K562 (cell line): ENCODE measurements at regions not wholly inside any gene's neighbourhood (a gene's known extent, or its start where the extent isn't known, plus 50 kb on each side); places are given as distances from the start of the nearest gene placed in this dataset.

Experiments
- ATAC-seq: fragments of 200-7000 bp; cut with Tn5 transposase; 3 replicates; pipeline ENCODE4 v1.9.1; 2020; ENCODE audit warnings: moderate library complexity
- BruUV-seq: library from RNA; stranded (reverse); fragments of 400-500 nt; replicated peaks from 2 replicates; lab custom pipeline; 2021; lab: Mats Ljungman, UMichigan
- CTCF ChIA-PET: fragments of 300-600 bp; formaldehyde crosslinking; extraction: SDS; loops from one replicate; lab custom pipeline; 2021; ENCODE audit warnings: low intra/inter-chr PET ratio; lab: Yijun Ruan, JAX
- POLR2A ChIA-PET: fragments of 300-600, 350-650 bp; sonication (Branson Sonifier 250); formaldehyde crosslinking; extraction: SDS; loops from one replicate; lab custom pipeline; 2021; ENCODE audit warnings: antibody characterized with exemption, inconsistent platforms; lab: Yijun Ruan, JAX
- DNase-seq, 4 experiments: peaks; one replicate each; pipeline versions ENCODE4 v3.0.0 to v3.0.0-alpha.2; 2011 to 2018; ENCODE audit warnings: low spot score in 3 of 4, mixed read lengths in 3 of 4; ENCODE audit errors: extremely low read depth in 1 of 4
- FAIRE-seq: peaks from 2 replicates; lab custom pipeline; 2011; peaks lifted over from hg19 to GRCh38; lab: Jason Lieb, UNC
- H2AFZ ChIP-seq: 2 replicates; pipeline ENCODE4 v1.6.0; 2011; ENCODE audit warnings: low read depth, low read length, control low read depth, inconsistent platforms
- H3K27ac ChIP-seq: fragments of 200-600 bp; 3 replicates; pipeline ENCODE4 v1.8.0; 2011; ENCODE audit warnings: low read depth, mild to moderate bottlenecking, control low read depth, inconsistent platforms, low read length, moderate library complexity, mixed read lengths; ENCODE audit errors: extremely low read depth
- H3K27me3 ChIP-seq, 2 experiments: fragments of 300-600 bp in 1 of 2; 2 replicates in 1 of 2; 3 replicates in 1 of 2; pipeline versions ENCODE4 v1.6.0 to v1.8.0; 2011; ENCODE audit warnings: inconsistent platforms in 2 of 2, low read length in 2 of 2, mild to moderate bottlenecking in 1 of 2, mixed read lengths in 1 of 2, moderate library complexity in 1 of 2; ENCODE audit not compliant: control insufficient read depth in 2 of 2, insufficient read depth in 2 of 2
- H3K36me3 ChIP-seq: fragments of 300-600 bp; 3 replicates; pipeline ENCODE4 v1.8.0; 2011; ENCODE audit warnings: mild to moderate bottlenecking, low read length, inconsistent platforms; ENCODE audit not compliant: control insufficient read depth, insufficient read depth
- H3K4me1 ChIP-seq, 2 experiments: fragments of 200-600 bp in 1 of 2; replicated peaks in 1 of 2; 2 replicates in 1 of 2; 3 replicates in 1 of 2; pipeline versions ENCODE4 v1.5.1 to v1.8.0; 2011; ENCODE audit warnings: inconsistent platforms in 2 of 2, low read length in 2 of 2, mild to moderate bottlenecking in 1 of 2, mixed read lengths in 1 of 2, moderate library complexity in 1 of 2; ENCODE audit not compliant: control insufficient read depth in 2 of 2, insufficient read depth in 2 of 2
- H3K4me2 ChIP-seq: 2 replicates; pipeline ENCODE4 v1.6.1; 2011; ENCODE audit warnings: low read length, control low read depth, inconsistent platforms, mixed read lengths; ENCODE audit not compliant: insufficient read depth
- H3K4me3 ChIP-seq: fragments of 200-600 bp; sonication (generic), shearing (Covaris generic); 2 replicates; pipeline ENCODE4 v1.5.1; 2016; ENCODE audit warnings: control low read depth, inconsistent platforms
- H3K79me2 ChIP-seq: fragments of 200-600 bp; 3 replicates; pipeline ENCODE4 v1.8.0; 2011; ENCODE audit warnings: low read length, inconsistent platforms; ENCODE audit not compliant: control insufficient read depth, insufficient read depth
- H3K9ac ChIP-seq, 2 experiments: 2 replicates each; pipeline versions ENCODE4 v1.6.0 to v1.6.1; 2011; ENCODE audit warnings: low read depth in 2 of 2, low read length in 2 of 2, control low read depth in 1 of 2, inconsistent platforms in 1 of 2, mild to moderate bottlenecking in 1 of 2, mixed read lengths in 1 of 2; ENCODE audit not compliant: insufficient read depth in 1 of 2
- H3K9me1 ChIP-seq: one replicate; pipeline ENCODE4 v1.6.0; 2011; ENCODE audit warnings: inconsistent platforms, mild to moderate bottlenecking, low read length, moderate library complexity; ENCODE audit not compliant: control insufficient read depth, insufficient read depth
- H3K9me3 ChIP-seq: replicated peaks from 2 replicates; pipeline ENCODE4 v1.5.1; 2011; ENCODE audit warnings: low read depth, low read length, inconsistent platforms; ENCODE audit not compliant: control insufficient read depth, insufficient read depth
- H4K20me1 ChIP-seq: replicated peaks from 2 replicates; pipeline ENCODE4 v1.6.1; 2011; ENCODE audit warnings: low read length, inconsistent platforms, mixed read lengths; ENCODE audit not compliant: control insufficient read depth, insufficient read depth
- DPF2 ChIP-seq: fragments of 450-650 bp; IDR thresholded peaks from 2 replicates; pipeline ENCODE4 v1.6.1; 2016
- JUND ChIP-seq, 2 experiments: IDR thresholded peaks; 2 replicates in 1 of 2; 3 replicates in 1 of 2; pipeline ENCODE4 v1.6.1; 2011; ENCODE audit warnings: borderline replicate concordance in 2 of 2, low read depth in 2 of 2, low read length in 2 of 2, improper control_type of control experiment in 1 of 2, missing biosample characterization in 1 of 2, missing genetic modification characterization in 1 of 2, missing genetic modification reagents in 1 of 2
- MBD1 ChIP-seq: fragments of 250-450 bp; sonication (Bioruptor Pico); IDR thresholded peaks from 2 replicates; pipeline ENCODE4 v1.8.0; 2022; ENCODE audit warnings: inconsistent platforms
- MED1 ChIP-seq: sonication (generic); formaldehyde crosslinking; IDR thresholded peaks from 2 replicates; pipeline ENCODE4 v1.8.1; 2023; ENCODE audit warnings: missing genetic modification reagents, borderline replicate concordance
- SMAD3 ChIP-seq: fragments of 450-650 bp; formaldehyde crosslinking; conservative IDR thresholded peaks from 2 replicates; pipeline ENCODE4 v1.4.0; 2020; ENCODE audit warnings: mild to moderate bottlenecking
- SMARCE1 ChIP-seq: fragments of 450-650 bp; IDR thresholded peaks from 2 replicates; pipeline ENCODE4 v1.7.1; 2016; ENCODE audit warnings: mild to moderate bottlenecking
- UBTF ChIP-seq, 2 experiments: IDR thresholded peaks; 2 replicates each; pipeline ENCODE4 v1.6.1; 2012; ENCODE audit warnings: improper control_type of control experiment in 2 of 2, low read depth in 2 of 2, low read length in 2 of 2, borderline replicate concordance in 1 of 2
- USF2 ChIP-seq: sonication (generic); formaldehyde crosslinking; IDR thresholded peaks from 2 replicates; pipeline ENCODE4 v1.5.0; 2020; ENCODE audit warnings: missing genetic modification reagents
- ZBED1 ChIP-seq: IDR thresholded peaks from 2 replicates; pipeline ENCODE4 v1.6.1; 2014
- ZFP1 ChIP-seq: fragments of 450-650 bp; formaldehyde crosslinking; IDR thresholded peaks from 2 replicates; pipeline ENCODE4 v1.4.0; 2020; ENCODE audit warnings: mild to moderate bottlenecking, mixed read lengths
- ZNF282 ChIP-seq: sonication (generic); formaldehyde crosslinking; IDR thresholded peaks from 2 replicates; pipeline ENCODE4 v1.8.1; 2023; ENCODE audit warnings: missing genetic modification reagents
- ZNF561 ChIP-seq: fragments of 450-650 bp; formaldehyde crosslinking; conservative IDR thresholded peaks from 2 replicates; pipeline ENCODE4 v1.4.0; 2020; ENCODE audit warnings: mild to moderate bottlenecking, moderate library complexity
- ZNF592 ChIP-seq: fragments of 450-650 bp; IDR thresholded peaks from 2 replicates; pipeline ENCODE4 v1.6.1; 2017; ENCODE audit warnings: antibody characterized with exemption, mild to moderate bottlenecking
- ZNF77 ChIP-seq: fragments of 250-450 bp; sonication (Bioruptor Pico); IDR thresholded peaks from 2 replicates; pipeline ENCODE4 v1.5.0; 2020
- WGBS: fragments of 100-300 bp; shearing (Covaris generic); methylation state at CpG from one replicate; pipeline ENCODE4 v1.1.6; 2016; ENCODE audit warnings: low coverage, mixed read lengths; ENCODE audit not compliant: insufficient coverage; ENCODE audit errors: missing lambda C conversion rate; 5-methylcytosine and 5-hydroxymethylcytosine counted together
- in situ Hi-C: fragments of 300-500 bp; cut with MboI; formaldehyde crosslinking; loops from 4 replicates; pipeline ENCODE4 v1.15.0; 2018; ENCODE audit warnings: inconsistent platforms, mixed read lengths
- intact Hi-C: fragments of 100-400 bp; cut with micrococcal nuclease; formaldehyde crosslinking; loops from 2 replicates; pipeline ENCODE4 v1.14.2; 2022

GRCh38 chr5:163757344-163757743, 251.9 kb downstream of the MAT2B start:
- no peaks in the 10 kb centered on the region for H4K20me1 ChIP-seq
- no peaks in the 10 kb centered on the region for H3K9me3 ChIP-seq
- in situ Hi-C loops (no loop called here), intact Hi-C loops (no loop called here)
- H3K9me1 ChIP-seq: no peaks in the 10 kb centered on the region
- no peaks in the 10 kb centered on the region for H3K36me3 ChIP-seq
- no peaks in the 10 kb centered on the region for H3K79me2 ChIP-seq
- DNase-seq (no peak), FAIRE-seq (no peak), ATAC-seq (no peak)
- H3K4me2 ChIP-seq: no peak overlapping the region
- no TSS peak for BruUV-seq
- no peaks in the 10 kb centered on the region for H3K27me3 ChIP-seq
- no peak overlapping the region for H3K4me3 ChIP-seq
- no peaks in the 10 kb centered on the region for H3K4me1 ChIP-seq
- POLR2A ChIA-PET: no interaction called here
- no peak overlapping the region for H3K9ac ChIP-seq
- CTCF ChIA-PET: no interaction called here
- no peak overlapping the region for H3K27ac ChIP-seq
- WGBS: 0% methylated on average over 5 of the region's 5 CpGs
- no peak overlapping the region for H2AFZ ChIP-seq
- TF ChIP-seq ZFP1 (CRISPR knock-in tag) (no peak), SMARCE1 (no peak), ZNF561 (CRISPR knock-in tag) (no peak), ZNF77 (CRISPR knock-in tag) (no peak), MED1 (CRISPR knock-in tag) (no peak), USF2 (CRISPR knock-in tag) (no peak), UBTF (IDR thresholded peaks at IDR 0.05; ENCODE audit: borderline replicate concordance in 1 of 2, low read depth in 2 of 2, low read length in 2 of 2) (no peak), ZBED1 (no peak), JUND (IDR thresholded peaks at IDR 0.05; ENCODE audit: borderline replicate concordance, low read depth, low read length) (no peak), JUND (tag; IDR thresholded peaks at IDR 0.05; ENCODE audit: borderline replicate concordance, low read depth, low read length) (no peak), ZNF592 (no peak), MBD1 (CRISPR knock-in tag) (no peak), DPF2 (no peak), SMAD3 (CRISPR knock-in tag) (no peak), ZNF282 (CRISPR knock-in tag) (no peak)
